NCI-H2081 treated with DMSO at 0.1 percent for 48 hours (cell line): ENCODE measurements at regions not wholly inside any gene's neighbourhood (a gene's known extent, or its start where the extent isn't known, plus 50 kb on each side); places are given as distances from the start of the nearest gene placed in this dataset.
"Not testable (repeated sequence)": the region's sequence is repeated elsewhere in the genome, so short reads cannot be mapped to it uniquely, and the experiment has no call there.

ENCODE experiments used
- DNase-seq: peaks from one replicate; lab custom pipeline; 2025; lab: John Stamatoyannopoulos, UW

GRCh38 chr3:22691407-22691806, 511.7 kb upstream of the UBE2E2 start:
- DNase-seq, result no peak

DNA sequence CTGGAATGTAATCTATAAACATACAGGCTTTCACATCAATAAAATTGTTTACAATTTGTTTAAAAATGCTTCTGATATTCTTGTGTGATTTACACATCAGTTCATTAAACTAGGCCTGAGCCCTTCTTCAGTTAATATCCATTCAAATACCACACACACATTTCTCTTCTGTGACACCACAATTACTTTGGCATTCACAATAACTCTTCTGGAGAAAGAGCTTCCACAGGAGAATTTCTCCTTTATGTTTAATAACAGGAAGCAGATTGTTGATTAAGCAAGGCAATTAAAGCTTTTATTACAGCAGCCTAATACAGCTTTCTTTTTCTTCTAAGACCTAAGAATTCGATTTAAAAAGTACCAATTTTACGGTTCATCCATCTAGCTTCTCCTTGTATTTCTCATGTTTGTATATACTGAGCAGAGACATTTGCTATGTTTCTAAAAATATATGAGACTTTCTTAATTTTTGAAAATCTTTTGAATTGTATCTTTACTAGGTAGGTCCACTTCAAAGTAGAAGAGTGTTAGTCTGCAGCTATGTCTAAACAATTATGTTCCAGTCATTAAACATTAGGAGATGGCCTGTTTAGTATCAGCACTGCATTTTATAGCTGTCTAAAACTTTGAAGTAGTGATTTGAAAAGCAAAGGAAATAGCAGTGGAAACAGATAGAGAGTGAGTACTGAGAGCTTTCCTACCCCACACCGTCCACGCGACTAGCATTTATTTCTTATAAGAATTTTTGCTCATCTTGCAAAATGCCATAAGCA, 511.1 kb upstream of the UBE2E2 start:
- DNase-seq, result no peak

DNA sequence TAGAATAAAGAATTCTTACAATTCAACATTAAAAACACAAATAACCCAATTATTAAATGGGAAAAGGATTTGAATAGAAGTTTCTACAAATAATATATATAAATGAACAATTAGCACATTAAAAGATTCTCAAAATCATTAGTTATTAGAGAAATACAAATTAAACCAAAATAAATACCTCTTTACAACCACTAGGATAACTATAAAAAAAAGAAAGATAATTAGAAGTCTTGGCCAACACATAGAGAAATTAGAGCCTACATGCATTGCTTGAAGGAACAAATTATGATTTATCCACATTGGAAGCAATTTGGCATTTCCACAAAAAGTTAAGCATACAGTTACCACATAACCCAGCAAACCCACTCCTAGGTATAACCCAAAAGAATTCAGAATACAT, 502.3 kb upstream of the UBE2E2 start:
- no peak for DNase-seq

GRCh38 chr3:22704166-22704565, 499.0 kb upstream of the UBE2E2 start:
- DNase-seq, result no peak

- DNase-seq, result no peak
Measured at GRCh38 chr3:22704571-22705354, 498.4 kb upstream of the UBE2E2 start.

DNA sequence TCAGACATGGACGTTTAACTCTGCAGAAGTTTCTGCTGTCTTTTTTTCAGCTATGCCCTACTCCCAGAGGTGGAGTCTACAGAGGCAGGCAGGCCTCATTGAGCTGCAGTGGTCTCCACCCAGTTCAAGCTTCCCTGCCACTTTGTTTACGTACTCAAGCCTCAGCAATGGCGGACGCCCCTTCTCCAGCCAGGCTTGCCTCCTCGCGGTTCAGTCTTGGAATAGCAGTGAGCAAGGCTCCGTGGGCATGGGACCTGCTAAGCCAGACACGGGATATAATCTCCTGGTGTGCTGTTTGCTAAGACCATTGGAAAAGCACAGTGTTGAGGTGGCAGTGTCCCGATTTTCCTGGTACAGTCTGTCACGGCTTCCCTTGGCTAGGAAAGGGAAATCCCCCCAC, 496.2 kb upstream of the UBE2E2 start:
- not testable (repeated sequence) for DNase-seq

DNA sequence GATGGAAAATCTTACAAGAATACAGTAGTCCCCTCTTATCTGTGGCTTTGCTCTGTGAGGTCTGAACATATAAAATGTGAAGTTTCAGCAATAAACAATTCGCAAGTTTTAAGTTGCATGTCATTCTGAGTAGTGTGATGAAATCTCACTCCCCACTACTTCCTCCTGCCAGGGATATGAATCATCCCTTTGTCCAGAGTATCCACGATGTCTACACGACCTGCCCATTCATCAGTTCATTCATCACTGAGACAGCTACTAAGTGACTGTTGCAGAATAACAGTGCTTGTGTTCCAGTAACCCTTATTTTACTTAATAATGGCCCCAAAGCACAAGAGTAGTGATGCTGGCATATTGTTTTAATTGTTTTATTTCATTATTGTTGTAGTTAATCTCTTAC, 489.2 kb upstream of the UBE2E2 start:
- no peak for DNase-seq

DNA sequence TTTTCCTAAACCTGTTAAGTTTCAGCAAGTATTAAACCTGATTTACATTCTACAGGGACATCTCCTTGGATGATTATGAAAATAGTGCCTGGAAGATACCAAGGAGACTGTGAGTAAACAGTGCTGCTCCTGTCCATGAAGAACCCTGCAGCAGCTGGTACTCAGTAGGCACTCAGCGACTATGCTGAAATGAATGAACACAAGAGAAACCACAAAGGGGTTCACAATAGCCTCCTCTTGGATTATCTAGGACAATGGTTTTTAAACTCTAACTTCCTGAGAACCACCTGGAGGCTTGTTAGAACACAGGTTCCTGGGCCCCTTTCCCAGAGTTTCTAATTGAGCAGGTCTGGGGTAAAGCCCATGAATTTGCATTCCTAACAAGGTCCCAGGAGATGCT, 488.4 kb upstream of the UBE2E2 start:
- no peak for DNase-seq

GRCh38 chr3:22720596-22720995, 482.5 kb upstream of the UBE2E2 start:
- DNase-seq, result no peak

GRCh38 chr3:22724420-22724819, 478.7 kb upstream of the UBE2E2 start:
- DNase-seq, result no peak

- DNase-seq, result no peak
Measured at GRCh38 chr3:22728406-22728805, 474.7 kb upstream of the UBE2E2 start.

GRCh38 chr3:22729212-22729611, 473.9 kb upstream of the UBE2E2 start:
- no peak for DNase-seq

- DNase-seq, result no peak
Measured at GRCh38 chr3:22729981-22730380, 473.1 kb upstream of the UBE2E2 start.

DNA sequence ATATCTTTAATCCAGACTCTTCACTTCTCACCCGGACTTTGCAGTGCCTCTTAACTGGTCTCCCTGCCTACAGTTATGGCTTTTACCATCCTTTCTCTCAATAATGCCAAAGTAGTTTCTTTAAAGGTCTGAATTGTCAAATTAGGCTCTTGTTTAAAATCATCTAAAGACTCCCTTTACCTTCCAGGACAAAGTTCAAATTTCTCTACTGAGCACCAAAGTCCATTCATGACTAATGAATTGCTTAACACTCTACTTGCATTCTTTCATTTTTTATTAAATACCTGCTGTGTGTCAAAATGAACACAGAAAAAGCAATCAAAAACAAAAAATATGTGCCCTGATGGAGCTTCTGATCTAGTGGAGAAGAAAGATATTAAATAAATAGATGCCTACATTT, 472.4 kb upstream of the UBE2E2 start:
- DNase-seq, result no peak

- no peak for DNase-seq
Measured at GRCh38 chr3:22731901-22732300, 471.2 kb upstream of the UBE2E2 start.

GRCh38 chr3:22732641-22733040, 470.5 kb upstream of the UBE2E2 start:
- no peak for DNase-seq

DNA sequence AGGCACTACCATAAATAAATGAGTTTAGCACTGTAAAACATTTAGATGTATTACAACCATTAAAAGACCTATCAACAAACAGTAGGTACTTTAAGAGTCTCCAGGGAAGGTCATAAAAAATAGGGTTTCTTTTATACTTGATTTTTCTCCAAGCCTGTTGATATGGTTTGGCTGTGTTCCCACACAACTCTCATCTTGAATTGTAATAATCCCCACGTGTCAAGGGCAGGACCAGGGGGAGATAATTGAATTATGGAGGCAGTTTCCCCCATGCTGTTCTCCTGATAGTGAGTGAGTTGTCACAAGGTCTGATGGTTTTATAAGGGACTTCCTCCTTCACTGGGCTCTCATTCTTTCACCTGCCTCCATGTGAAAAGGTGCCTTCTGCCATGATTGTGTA, 468.9 kb upstream of the UBE2E2 start:
- DNase-seq, result no peak

GRCh38 chr3:22734756-22735155, 468.4 kb upstream of the UBE2E2 start:
- DNase-seq, result no peak

DNA sequence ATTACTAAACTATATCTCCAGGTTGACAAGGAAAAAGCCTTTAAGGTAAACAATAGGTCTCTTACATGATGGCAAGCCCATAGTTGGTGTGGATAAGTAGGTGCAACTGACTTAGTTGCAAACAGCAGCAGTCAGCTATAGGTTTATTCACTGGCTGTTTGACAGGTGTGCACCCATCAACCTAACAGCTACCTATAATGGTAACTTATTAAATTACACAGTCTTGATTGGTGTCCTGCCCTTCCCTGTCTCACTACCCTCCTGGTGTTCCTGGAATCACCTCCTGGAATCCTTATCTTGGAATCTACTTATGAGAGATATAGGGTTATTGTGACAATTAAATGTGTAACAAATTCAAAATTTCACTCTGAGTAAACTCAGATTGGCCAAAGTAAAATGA, 467.8 kb upstream of the UBE2E2 start:
- no peak for DNase-seq

DNA sequence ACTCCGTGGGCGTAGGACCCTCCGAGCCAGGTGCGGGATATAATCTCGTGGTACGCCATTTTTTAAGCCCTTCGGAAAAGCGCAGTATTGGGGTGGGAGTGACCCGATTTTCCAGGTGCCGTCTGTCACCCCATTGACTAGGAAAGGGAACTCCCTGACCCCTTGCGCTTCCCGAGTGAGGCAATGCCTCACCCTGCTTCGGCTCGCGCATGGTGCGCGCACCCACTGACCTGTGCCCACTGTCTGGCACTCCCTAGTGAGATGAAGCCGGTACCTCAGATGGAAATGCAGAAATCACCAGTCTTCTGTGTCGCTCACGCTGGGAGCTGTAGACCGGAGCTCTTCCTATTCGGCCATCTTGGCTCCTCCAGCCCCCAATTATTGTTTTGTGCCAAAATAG, 459.7 kb upstream of the UBE2E2 start:
- not testable (repeated sequence) for DNase-seq

DNA sequence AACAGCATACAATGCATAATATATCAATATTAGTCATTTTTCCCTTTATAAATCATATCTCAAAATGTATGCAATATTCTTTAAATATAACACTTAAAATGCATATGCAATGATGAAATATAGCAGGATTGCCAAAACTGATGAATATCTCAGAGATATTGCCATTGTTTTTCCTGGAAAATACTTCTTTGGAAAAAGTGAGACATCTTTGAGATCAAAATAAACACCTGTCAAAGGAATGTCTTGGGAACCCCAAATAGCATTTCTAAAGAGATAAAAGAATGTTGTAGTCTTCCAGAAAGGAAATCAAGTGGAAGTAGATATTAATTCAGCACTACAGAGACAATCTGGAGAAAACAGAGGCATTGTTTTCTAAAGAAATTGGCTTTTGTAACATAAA, 457.8 kb upstream of the UBE2E2 start:
- no peak for DNase-seq

- DNase-seq, result no peak
Measured at GRCh38 chr3:22746221-22746620, 456.9 kb upstream of the UBE2E2 start.

- DNase-seq, result no peak
Measured at GRCh38 chr3:22748453-22749045, 454.6 kb upstream of the UBE2E2 start.
